ENCODE measurements at regions not wholly inside any gene's neighbourhood (a gene's known extent, or its start where the extent isn't known, plus 50 kb on each side); places are given as distances from the start of the nearest gene placed in this dataset.

GRCh38 chr9:79447762-79448161 is 124.0 kb upstream of the TLE4 start:
- TF ChIP-seq CTCF (IDR thresholded peaks at IDR 0.05) (no peak), ZFX (IDR thresholded peaks at IDR 0.05; ENCODE audit: borderline replicate concordance) (no peak)

Measured in 22Rv1 (cell line).